ENCODE measurements at regions not wholly inside any gene's neighbourhood (a gene's known extent, or its start where the extent isn't known, plus 50 kb on each side); places are given as distances from the start of the nearest gene placed in this dataset.

DNA sequence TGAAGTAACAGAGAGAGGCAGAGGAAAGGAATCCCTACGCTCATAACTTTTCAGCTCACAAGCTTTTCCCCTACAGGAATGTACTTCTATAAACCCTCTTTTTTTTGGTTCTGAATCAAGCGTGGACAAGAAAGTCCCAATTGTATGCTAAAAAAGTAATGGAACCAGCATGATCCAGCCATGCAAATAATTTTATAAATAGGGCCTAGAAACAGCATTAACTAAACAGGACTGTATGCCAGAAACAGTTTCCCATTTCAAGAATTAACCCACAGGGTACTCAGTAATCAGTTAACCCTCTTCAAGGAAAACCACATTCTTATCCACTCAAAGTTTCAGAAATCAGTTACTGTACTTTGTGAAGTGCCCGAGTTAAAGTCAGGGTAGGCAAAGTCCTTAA lies 87.0 kb upstream of the HMGCLL1 start:
- no peak for TF ChIP-seq POLR2A (IDR thresholded peaks at IDR 0.05)
- TF ChIP-seq, protein P1, sequence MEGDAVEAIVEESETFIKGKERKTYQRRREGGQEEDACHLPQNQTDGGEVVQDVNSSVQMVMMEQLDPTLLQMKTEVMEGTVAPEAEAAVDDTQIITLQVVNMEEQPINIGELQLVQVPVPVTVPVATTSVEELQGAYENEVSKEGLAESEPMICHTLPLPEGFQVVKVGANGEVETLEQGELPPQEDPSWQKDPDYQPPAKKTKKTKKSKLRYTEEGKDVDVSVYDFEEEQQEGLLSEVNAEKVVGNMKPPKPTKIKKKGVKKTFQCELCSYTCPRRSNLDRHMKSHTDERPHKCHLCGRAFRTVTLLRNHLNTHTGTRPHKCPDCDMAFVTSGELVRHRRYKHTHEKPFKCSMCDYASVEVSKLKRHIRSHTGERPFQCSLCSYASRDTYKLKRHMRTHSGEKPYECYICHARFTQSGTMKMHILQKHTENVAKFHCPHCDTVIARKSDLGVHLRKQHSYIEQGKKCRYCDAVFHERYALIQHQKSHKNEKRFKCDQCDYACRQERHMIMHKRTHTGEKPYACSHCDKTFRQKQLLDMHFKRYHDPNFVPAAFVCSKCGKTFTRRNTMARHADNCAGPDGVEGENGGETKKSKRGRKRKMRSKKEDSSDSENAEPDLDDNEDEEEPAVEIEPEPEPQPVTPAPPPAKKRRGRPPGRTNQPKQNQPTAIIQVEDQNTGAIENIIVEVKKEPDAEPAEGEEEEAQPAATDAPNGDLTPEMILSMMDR (IDR thresholded peaks at IDR 0.05): no peak
